Mesothelial cell of epicardium (in vitro differentiated cells): ENCODE measurements at regions not wholly inside any gene's neighbourhood (a gene's known extent, or its start where the extent isn't known, plus 50 kb on each side); places are given as distances from the start of the nearest gene placed in this dataset.

ENCODE experiments used
- DNase-seq, 2 experiments: peaks; one replicate each; pipeline ENCODE4 v3.0.0; 2021; ENCODE audit warnings: low spot score in 2 of 2; ENCODE audit not compliant: unreplicated experiment in 2 of 2
- H3K27ac Mint-ChIP-seq: 2 replicates; pipeline ENCODE4 v1.8.0; 2021; ENCODE audit warnings: mixed read lengths
- H3K27me3 Mint-ChIP-seq: 2 replicates; pipeline ENCODE4 v1.8.0; 2021; ENCODE audit warnings: low read depth, mixed read lengths
- H3K36me3 Mint-ChIP-seq: 2 replicates; pipeline ENCODE4 v1.8.0; 2021; ENCODE audit warnings: mixed read lengths
- H3K4me1 Mint-ChIP-seq: 2 replicates; pipeline ENCODE4 v1.8.0; 2021; ENCODE audit warnings: mixed read lengths
- H3K4me3 Mint-ChIP-seq: 2 replicates; pipeline ENCODE4 v1.8.0; 2021; ENCODE audit warnings: mild to moderate bottlenecking, moderate library complexity, mixed read lengths
- H3K9me3 Mint-ChIP-seq: 2 replicates; pipeline ENCODE4 v1.8.0; 2021; ENCODE audit warnings: mixed read lengths
- TF ChIP-seq, protein P1 (sequence below): fragments of 200-600 bp; sonication (generic); IDR thresholded peaks from one replicate; pipeline ENCODE4 v1.5.0; 2021; ENCODE audit warnings: antibody characterized with exemption; ENCODE audit not compliant: unreplicated experiment

GRCh38 chr1:188247255-188247654 lies 1418.5 kb downstream of the PLA2G4A start:
- TF ChIP-seq, protein P1, sequence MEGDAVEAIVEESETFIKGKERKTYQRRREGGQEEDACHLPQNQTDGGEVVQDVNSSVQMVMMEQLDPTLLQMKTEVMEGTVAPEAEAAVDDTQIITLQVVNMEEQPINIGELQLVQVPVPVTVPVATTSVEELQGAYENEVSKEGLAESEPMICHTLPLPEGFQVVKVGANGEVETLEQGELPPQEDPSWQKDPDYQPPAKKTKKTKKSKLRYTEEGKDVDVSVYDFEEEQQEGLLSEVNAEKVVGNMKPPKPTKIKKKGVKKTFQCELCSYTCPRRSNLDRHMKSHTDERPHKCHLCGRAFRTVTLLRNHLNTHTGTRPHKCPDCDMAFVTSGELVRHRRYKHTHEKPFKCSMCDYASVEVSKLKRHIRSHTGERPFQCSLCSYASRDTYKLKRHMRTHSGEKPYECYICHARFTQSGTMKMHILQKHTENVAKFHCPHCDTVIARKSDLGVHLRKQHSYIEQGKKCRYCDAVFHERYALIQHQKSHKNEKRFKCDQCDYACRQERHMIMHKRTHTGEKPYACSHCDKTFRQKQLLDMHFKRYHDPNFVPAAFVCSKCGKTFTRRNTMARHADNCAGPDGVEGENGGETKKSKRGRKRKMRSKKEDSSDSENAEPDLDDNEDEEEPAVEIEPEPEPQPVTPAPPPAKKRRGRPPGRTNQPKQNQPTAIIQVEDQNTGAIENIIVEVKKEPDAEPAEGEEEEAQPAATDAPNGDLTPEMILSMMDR = no peak
- DNase-seq = no peak
- H3K27ac Mint-ChIP-seq = no peak overlapping the region
- no peaks in the 10 kb centered on the region for H3K4me1 Mint-ChIP-seq
- no peak overlapping the region for H3K4me3 Mint-ChIP-seq
- no peaks in the 10 kb centered on the region for H3K9me3 Mint-ChIP-seq
- H3K36me3 Mint-ChIP-seq = no peaks in the 10 kb centered on the region
- H3K27me3 Mint-ChIP-seq = no peaks in the 10 kb centered on the region

DNA sequence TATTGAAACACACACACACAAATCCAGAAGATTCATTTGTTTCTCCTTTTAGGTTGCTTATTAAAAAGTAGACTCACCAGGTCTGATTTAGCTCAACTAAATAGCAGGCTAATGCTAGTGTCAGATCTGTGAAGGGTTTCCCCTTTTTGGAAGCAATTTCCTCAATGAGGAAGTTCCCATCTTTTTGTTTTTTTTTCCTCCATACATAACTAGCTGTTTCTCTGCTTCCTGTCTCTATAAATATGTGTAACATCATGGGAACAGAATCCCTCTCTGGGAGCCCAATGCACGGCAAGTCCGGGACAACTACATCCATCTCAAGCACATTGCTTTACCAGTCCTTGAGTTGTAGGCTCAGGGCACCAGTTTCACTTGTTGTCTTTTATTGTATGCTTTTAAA lies 1421.1 kb downstream of the PLA2G4A start:
- H3K4me3 Mint-ChIP-seq = no peak overlapping the region
- no peaks in the 10 kb centered on the region for H3K4me1 Mint-ChIP-seq
- no peak overlapping the region for H3K27ac Mint-ChIP-seq
- DNase-seq = no peak
- H3K27me3 Mint-ChIP-seq = no peaks in the 10 kb centered on the region
- H3K36me3 Mint-ChIP-seq = no peaks in the 10 kb centered on the region
- H3K9me3 Mint-ChIP-seq = peaks cover 5% of the 10 kb centered on the region
- TF ChIP-seq, protein P1 = no peak

DNA sequence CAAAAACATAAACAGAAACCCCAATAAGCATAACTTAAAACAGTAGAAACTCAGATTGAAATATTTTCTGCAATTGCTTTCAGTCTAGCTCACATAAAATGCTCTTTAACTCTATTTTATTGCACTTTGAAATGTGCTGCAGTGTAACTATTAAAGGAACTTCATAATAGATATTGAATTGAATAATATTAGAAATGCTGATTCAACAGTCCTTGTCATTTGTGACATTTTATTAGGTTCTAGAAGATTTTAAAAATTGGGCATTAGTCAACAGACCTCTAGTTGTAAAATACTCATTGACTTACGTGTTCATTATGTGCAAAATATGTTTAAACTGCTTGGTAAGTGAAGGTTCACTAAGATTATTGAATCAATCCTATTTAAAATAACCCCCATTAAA lies 1422.3 kb downstream of the PLA2G4A start:
- Mint-ChIP-seq H3K27ac (no peak overlapping the region), H3K27me3 (no peaks in the 10 kb centered on the region), H3K9me3 (peaks cover 17% of the 10 kb centered on the region), H3K4me1 (no peaks in the 10 kb centered on the region), H3K36me3 (no peaks in the 10 kb centered on the region), H3K4me3 (no peak overlapping the region)
- no peak for DNase-seq
- TF ChIP-seq, protein P1 = no peak

GRCh38 chr1:188261849-188262248 lies 1433.1 kb downstream of the PLA2G4A start:
- H3K4me1 Mint-ChIP-seq = no peaks in the 10 kb centered on the region
- TF ChIP-seq, protein P1 = no peak

DNA sequence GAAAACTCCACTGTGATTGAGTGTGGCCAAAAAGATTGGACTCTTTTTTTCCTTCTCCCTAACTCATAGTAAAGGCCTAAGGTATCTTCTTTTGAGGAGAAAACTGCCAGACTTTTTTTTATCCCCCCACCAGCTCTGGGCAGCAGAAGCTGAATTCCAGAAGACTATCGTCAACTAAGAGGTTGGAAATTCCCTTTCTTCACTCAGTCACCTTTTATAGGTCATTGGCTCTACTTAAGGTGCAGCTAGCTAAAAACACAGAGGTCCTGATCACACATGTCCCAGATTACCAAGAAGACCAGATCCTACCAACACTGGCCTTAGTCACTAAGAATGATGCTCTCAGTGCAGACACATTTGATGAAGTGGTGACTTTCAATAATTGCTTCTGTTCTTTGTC lies 1441.2 kb downstream of the PLA2G4A start:
- TF ChIP-seq, protein P1 = no peak
- Mint-ChIP-seq H3K4me3 (no peak overlapping the region), H3K27ac (no peak overlapping the region), H3K36me3 (peaks cover 2% of the 10 kb centered on the region), H3K9me3 (peaks cover 25% of the 10 kb centered on the region), H3K27me3 (no peaks in the 10 kb centered on the region), H3K4me1 (no peaks in the 10 kb centered on the region)
- no peak for DNase-seq

More at GRCh38 chr1:188261849-188262248, 1433.1 kb downstream of the PLA2G4A start:
- Mint-ChIP-seq H3K36me3 (peaks cover 7% of the 10 kb centered on the region), H3K9me3 (peaks cover 64% of the 10 kb centered on the region), H3K27ac (no peak overlapping the region), H3K27me3 (no peaks in the 10 kb centered on the region), H3K4me3 (no peak overlapping the region)
- no peak for DNase-seq

DNA sequence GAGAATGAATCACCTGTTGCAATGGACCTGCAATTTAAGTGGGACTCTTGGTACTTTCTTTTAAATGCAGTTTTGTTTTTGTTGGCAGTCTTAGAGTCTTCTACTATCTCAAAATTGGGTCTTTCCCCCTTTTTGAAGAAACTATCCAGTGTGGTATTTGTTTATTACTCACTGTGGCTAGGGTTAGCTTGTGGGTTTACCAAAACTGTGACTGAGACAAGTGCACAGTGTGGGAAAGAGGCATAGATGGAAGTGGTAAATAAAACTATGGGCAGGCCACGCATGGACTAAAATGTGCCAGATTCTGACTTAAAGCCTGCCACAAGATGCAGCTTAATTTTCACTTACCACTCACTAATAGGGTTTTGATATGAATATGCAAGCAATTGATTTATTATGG lies 1441.7 kb downstream of the PLA2G4A start:
- peaks cover 2% of the 10 kb centered on the region for H3K36me3 Mint-ChIP-seq
- no peaks in the 10 kb centered on the region for H3K4me1 Mint-ChIP-seq
- no peak for DNase-seq
- no peaks in the 10 kb centered on the region for H3K27me3 Mint-ChIP-seq
- no peak overlapping the region for H3K27ac Mint-ChIP-seq
- H3K9me3 Mint-ChIP-seq = peaks cover 20% of the 10 kb centered on the region
- H3K4me3 Mint-ChIP-seq = no peak overlapping the region
- TF ChIP-seq, protein P1 = no peak
